GM04503 (cell line): ENCODE measurements at regions not wholly inside any gene's neighbourhood (a gene's known extent, or its start where the extent isn't known, plus 50 kb on each side); places are given as distances from the start of the nearest gene placed in this dataset.
"Not testable (repeated sequence)": the region's sequence is repeated elsewhere in the genome, so short reads cannot be mapped to it uniquely, and the experiment has no call there.

Experiments
- DNase-seq: peaks from one replicate; pipeline ENCODE4 v3.0.0-alpha.2; 2012; ENCODE audit warnings: low read depth

DNA sequence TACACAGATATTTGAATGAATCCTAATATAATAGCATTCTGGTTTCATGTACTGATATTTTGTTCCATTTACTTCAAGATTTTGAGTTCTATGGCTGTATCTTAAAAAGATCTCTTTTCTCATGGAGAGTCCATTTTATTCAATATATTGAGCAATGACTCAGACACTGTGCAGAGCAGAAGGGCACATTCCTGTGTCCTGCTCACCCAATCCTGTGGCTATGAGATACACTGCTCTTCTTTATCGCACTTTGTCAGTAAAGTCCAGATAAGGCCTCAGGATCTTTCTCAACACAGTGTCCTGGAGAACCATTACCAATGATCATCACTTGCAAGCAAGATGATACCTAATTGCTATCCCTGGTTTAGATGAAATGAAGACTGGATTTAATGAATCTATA, 155.0 kb downstream of the CYSLTR2 start:
- DNase-seq: no peak

DNA sequence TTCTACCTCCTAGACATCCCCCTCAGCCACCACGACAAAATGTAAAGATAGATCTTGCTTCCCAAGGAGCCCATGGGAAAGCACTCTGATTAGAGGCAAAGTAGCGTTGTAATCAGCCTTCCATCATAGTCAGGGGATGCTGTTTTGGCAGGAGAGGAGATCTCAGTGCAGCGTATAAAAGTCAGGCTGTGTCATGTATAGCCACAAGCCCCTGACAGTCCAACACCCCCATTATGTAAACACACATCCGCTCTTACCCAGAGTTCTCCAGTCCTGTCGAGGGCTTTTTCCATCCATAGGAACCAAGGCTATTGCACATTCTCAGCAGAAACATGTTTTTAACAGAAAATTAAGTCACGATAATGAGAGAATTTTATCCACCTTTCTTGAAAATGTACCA, 156.3 kb downstream of the CYSLTR2 start:
- DNase-seq: no peak

DNA sequence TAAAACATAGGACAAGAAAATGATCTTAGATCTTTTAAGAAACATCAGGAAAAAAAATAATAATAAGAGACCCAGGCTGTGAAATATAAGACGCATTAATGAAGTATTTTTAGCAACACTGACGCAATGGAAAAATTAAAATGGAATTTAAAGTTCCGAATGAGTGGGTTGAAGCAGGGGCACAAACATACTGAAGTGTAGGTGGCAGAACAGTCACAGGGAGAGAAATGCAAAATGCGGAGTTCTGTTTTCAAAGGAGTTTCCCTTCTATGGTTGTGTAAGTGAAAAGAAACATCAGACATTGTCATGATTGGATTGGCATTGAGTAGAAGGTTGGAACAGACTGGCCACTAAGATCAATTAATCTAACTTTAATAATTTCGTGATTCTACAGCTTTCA, 159.8 kb downstream of the CYSLTR2 start:
- no peak for DNase-seq

DNA sequence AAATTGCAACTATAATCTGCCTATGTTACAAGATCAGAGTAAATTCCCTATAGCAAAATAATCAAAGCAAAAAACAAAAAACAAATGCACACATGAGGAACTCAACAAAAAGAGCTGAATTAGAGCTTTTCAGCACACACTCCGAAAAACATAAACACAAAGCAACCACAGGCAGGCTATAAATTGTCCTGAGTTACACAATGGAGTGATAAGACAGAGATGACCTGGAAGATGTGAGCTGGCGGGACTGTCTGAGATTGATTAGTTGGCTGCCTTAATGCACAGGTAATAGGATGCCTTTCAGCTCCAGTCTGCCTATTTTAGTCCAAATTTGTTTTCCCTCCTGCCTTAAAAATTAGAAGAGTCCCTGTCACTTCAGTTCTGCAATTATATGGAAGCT, 159.0 kb upstream of the FNDC3A start:
- no peak for DNase-seq

DNA sequence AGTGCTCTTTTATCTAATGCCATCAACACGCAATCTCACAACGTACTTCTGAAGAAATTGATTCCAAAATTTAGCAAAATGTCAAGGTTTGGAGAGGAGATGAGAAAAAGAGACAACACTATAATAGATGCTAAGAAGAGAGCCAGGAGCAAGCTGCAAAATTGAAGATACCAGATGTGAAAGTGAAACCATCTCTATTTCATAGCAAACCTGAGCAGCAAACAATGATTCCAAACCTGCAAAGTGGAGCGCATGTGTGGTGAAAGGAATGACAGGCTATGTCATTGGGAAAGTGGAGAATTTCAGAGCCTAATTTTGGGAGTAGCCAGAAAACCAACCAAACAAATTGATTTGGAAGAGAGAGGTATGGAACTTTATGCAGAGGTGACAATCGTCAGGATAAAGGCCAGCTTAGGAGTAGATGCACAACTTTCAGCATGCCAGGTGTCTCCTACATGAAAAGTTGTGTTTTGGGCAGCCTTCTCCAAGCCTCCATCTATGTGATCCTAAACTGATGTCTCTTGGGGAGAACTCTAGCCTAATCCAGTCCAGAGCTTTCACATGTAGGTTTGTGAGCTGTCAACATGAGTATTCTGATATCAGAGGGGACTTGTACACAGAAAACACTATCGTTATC, 158.4 kb upstream of the FNDC3A start:
- DNase-seq: no peak

DNA sequence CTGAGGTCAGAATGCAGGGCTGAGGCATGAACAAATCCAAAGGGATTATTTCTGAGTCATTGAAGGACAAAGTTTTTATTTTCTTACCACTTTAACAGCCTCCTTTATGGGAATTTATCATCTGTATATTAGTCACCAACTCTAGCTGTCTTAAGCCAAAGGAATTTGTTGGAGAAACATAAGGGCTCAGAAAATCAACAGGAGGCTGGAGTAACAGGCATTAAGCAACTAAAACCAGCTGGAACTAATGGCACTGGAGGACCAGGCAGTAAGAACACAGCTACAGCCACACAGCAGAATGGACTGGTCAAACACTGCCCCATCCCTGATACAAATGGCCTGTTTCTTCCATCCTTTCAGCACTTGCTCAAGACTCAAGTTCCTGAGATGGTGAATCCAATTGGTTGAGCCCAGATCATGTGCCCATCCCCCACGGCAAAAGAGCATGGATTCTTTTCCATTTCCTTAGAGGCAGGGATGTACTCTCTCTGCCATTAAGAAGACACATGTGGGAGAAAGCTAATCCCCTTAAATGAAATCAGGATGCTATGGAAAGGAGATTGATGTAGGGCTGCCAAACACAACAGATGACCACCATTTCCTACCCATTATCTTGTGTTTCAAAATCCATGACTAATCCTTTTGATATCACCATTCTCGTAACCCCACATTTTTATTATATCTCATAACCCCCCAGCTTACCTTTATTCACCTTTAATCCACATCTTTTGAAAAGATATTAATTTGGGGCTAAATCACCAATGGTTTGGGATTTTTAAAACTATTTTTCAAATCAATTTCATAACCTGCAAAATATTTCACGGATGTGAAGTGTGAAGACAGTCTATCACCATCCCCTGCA, 157.0 kb upstream of the FNDC3A start:
- peak; percentile 96 for DNase-seq

DNA sequence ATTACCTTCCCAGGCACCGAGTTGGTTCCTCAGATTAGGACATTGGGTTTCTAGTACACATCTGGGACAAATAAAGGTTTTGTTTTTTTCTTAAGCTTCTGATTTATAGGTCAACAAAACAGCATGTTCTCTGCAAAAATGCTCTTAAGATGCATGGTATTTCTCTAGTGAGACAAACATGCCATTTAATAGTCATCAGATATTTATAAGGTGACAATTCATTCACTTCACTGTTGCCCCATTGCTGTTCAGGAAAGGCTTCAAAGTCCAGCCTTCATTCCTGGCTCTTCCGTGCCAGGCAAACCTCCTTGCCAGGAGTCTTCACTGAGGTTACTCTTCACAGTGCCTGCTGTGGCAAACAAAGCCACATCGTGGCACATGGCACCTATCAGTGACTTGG, 156.3 kb upstream of the FNDC3A start:
- no peak for DNase-seq

DNA sequence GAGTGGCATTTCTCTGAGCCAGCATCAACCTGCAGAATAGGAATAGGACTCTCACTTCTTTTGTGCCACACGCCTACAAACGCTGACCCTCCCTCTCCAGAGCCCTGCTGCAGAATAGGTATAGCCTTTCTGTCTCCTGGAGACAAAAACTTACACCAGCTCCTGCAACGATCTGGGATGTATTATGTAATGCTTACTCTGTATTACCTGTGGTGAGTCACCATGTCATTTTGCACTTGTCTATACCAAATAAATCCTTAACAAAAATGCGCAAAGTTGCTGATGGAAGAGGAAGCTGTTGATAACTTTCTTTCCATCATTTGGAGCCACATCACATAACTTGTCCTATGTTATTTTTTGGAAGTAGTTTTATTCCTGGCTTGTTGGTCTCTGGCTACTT, 155.8 kb upstream of the FNDC3A start:
- DNase-seq: no peak

DNA sequence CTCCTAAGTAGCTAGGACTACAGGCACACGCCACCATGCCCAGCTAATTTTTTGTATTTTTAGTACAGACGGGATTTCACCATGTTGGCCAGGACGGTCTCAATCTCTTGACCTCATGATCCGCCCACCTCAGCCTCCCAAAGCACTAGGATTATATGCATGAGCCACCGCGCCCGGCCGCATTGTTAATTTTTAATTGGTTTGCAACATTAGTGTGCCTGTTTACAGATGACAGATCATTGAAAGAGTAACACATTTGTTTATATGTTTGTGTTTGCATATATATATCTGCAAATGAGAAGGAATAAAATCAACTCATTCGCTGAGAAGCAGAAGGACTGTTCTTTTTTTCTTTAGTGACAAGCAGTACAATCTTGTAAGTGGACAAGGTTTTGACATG, 152.2 kb upstream of the FNDC3A start:
- DNase-seq: not testable (repeated sequence)

DNA sequence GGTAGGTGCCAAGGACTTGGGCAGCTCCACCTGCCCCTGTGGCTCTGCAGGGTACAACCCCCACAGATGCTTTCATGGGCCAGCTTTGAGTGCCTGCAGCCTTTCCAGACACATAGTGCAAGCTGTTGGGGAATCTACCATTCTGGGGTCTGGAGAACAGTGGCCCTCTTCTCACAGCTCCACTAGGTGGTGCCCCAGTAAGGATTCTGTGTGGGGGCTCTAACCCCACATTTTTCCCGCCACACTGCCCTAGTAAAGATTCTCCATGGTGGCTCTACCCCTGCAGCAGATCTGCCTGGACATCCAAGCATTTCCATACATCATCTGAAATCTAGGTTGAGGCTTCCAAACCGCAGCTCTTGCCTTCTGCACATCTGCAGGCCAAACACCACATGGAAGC, 149.7 kb upstream of the FNDC3A start:
- no peak for DNase-seq

DNA sequence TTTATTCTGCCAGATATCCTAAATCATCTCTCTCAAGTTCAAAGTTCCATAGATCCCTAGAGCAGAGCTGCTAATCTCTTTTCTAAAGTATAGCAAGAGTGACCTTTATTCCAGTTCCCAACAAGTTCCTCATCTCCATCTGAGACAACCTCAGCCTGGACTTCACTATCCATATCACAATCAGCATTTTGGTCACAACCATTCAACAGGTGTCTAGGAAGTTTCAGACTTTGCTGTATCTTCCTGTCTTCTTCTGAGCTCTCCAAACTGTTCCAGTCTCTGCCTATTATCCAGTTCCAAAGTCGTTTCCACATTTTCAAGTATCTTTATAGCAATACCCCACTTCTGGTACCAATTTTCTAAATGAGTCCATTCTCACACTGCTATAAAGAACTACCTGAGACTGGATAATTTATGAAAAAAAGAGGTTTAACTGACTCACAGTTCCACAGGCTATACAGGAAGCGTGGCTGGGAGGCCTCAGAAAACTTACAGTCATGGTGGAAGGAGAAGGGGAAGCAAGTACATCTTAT, 148.7 kb upstream of the FNDC3A start:
- not testable (repeated sequence) for DNase-seq

DNA sequence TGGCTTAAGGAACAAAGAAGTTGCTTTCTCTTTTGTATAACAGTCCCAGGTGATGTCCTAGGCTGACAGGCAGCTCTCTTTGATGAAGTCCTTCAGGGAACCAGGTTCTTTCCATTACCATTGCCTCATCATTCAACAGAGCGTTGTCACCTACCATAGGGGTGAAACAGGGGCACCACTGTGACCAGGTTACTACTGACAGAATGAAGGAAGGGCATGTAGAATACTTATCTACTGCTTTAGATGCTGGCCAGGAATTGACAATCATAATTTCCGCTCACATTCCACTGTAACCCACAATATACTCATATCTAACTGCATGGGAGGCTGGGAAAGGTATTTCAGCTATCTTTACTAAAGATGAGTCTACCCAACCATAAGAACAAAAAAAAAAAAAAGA, 148.0 kb upstream of the FNDC3A start:
- no peak for DNase-seq

DNA sequence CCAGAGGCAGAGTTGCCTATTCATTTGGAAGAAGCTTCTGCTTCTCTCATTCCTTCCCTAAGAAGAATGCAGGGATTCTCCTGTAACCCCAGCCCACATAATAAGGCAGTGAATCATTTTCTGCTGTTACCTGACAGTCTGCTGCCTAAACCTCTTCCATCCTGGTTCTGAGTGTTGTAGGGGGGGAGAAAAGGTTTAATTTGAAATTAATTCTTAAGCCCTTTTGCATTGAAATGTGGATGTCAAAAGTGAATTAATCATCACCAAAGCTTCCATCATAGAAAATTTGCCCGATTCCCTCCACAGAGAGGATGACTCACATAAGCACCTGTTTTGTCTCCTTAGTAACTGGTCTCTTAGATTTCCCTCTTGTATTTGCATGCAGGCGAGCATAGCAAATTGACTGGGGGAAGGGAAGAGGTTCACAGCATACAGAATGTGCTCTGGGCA, 146.7 kb upstream of the FNDC3A start:
- no peak for DNase-seq

DNA sequence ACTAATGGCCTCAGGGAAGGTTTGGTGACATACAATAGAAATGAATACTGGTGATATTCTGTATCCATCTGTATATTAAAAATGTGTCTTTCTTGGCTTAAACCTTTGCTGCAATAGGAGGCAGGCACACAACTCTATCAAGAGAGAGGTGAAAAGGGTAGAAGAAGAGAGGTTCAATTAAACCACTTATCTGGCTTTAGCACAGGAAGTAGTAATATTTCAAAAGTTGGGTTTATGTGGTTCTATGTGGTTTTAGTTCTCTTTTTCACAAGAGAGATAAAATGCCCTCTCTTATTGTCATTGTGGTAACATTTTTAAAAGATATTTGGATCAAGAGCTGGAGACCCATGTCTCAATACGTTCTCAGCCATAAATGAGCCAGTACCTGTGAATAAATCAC, 146.2 kb upstream of the FNDC3A start:
- DNase-seq: no peak

DNA sequence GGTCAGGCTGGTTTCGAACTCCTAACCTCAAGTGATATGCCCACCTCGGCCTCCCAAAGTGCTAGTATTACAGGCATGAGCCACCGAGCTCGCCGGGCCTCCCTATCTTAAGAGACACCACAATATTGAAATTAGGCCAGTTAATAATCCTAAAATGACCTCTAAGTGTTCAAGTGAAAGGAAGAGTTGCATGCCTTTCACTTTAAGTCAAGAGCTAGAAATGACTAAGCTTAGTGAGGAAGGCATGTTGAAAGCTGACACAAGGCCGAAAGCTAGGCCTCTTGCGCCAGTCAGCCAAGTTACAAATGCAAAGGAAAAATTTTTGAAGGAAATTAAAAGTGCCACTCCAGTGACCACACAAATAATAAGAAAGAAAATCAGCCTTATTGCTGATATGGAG, 144.5 kb upstream of the FNDC3A start:
- DNase-seq: no peak

DNA sequence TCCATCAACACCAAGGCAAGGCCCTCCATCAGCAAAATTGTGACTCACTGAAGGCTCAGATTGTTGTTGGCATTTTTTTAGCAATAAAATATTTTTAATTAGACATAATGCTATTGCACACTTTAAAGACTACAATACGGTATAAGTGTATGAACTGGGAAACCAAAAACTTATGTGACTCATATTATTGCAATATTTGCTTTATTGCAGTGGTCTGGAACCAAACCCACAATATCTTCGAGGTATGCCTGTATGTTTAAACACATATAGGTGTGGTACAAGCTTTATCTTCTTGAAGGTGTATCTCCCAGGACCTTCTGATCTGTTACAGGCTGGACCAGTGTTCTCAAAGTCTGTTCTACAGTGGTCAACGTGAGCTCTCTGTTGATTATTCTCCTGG, 142.3 kb upstream of the FNDC3A start:
- no peak for DNase-seq

DNA sequence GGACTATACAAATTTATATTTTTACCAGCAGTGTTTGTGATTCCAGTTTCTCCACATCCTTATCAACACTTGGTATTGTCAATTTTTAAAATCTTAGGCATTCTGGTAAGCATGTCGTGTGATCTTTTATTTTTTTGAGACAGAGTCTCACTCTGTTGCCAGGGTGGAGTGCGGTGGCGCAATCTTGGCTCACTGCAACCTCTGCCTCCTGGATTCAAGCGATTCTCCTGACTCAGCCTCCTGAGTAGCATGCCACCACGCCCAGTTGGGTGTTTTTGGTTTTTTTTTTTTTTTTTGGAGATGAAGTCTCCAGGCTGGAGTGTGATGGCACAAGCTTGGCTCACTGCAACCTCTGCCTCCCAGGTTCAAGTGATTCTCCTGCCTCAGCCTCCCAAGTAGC, 140.4 kb upstream of the FNDC3A start:
- not testable (repeated sequence) for DNase-seq

DNA sequence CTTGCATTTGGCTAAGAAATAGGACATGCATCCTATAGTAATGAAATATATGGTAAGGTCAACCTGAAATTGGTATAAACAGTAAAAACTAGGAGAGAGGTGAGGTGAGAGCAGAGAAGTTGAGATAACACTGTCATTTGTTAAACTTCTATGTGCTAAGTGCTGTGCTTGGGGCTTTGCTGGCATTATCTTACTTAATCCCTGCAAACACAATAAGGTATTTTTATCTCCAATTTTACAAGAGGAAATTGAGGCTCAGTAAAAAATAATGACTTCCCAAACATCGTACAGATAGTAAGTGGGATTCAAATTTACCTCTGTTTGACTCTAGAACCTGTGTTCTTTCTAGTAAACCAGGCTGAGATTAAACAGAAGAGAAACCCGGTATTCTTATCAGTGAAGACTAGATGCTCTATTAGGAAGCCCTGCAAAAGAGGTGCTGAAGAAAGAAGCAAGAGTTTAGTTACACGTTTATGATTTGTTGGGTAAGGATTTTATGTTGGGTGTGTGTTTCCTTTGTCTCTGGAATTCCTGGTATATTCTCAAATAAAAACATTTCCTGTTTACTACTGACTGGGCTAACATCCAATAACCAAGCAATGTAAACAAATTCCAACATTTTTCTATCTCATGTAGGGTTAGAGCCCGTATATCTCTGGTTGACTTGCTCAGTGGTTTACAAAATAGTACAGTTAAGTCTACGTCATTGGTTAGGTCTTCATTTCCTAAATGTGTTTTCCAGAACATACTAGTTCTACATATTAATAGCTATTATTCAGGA, 137.3 kb upstream of the FNDC3A start:
- peak; percentile 16 for DNase-seq

DNA sequence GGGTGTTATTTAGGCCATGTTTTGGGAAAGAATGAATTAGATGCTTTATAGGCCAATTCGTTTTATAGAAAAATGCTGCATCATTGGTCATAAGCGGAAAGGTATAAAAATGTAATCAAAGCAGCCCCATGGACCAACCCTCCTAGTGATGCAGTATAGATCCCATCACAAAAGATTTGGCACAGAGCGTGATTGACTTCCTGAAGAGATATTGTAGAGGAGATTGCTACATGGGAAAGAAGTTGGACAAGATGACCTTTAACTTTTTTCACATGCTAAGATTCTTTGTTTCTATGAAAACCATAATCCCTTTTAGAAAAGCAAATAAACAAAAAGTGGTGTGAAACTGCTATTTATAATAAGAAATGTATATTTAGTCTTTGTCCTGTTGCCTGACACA, 136.5 kb upstream of the FNDC3A start:
- no peak for DNase-seq

DNA sequence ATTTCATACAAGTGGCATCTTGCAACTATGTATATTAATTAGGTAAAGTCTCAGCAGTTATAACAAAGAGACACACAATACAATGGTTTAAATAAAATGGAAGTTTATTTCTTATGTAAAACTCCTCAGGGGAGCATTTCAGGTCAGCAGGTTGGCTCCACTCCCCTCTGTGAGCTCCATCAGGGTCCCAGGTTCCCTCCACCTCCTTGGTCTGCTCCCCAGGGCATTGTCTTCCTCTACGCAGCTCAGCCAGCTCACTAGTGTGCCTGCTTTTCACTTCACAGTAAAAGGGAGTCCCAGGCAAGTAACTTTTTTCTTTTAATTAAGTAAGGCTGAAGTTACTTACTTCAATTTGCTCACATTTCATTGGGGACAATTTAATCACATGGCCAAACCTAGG, 135.3 kb upstream of the FNDC3A start:
- DNase-seq: no peak

DNA sequence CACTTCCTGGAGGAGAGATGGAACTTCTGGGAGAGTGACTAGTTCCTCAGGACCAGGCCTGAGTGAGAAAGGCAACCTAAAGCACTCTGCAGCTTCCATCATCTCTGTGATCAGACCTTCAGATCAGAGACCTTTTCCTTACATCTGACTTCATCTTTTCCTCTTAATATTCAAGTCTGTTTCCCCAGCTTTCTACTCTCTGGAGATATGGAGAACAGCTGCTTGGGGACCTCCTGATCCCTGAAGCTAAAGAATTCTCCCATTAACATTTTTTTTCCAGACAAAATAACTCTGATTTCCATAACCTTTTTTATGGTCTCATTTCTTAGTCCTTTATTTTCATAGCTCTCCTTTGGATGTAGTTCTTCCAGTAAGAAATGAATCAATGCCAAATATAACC, 133.4 kb upstream of the FNDC3A start:
- DNase-seq: no peak

DNA sequence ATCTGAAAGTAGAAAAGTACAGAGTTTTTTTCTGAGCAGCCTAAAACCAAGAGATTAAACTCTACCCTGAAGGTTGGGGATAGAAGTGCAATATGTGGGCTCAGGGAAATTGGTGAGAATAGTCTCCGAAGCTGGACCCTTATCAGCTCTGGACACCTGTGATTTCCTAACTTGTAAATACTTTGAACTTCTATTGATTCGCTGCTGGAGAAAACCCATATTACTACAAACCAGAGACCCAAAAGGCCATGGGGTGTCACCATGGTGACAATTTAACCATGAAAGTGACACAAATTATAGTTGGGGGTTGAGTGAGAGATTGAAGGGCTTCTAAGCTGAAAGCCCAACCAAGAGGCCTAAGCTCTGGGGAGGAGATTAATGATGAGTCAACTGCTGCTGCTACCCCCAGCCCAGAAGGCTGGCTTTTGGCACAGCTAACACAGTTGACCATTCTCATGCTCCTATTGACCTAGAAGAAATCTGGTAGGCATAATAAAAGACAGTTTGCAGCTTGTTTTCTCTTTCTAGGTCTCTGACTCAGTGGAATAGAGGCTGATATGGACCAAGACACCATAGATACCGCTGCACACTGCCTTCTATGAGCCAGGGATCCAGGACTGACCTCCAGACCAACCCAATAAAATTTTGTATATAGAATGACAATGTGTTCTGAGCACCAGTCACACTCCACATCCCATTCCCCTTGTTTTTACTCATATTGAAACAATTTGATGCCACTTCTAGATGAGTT, 131.9 kb upstream of the FNDC3A start:
- no peak for DNase-seq
